ENCODE measurements at regions not wholly inside any gene's neighbourhood (a gene's known extent, or its start where the extent isn't known, plus 50 kb on each side); places are given as distances from the start of the nearest gene placed in this dataset.

DNA sequence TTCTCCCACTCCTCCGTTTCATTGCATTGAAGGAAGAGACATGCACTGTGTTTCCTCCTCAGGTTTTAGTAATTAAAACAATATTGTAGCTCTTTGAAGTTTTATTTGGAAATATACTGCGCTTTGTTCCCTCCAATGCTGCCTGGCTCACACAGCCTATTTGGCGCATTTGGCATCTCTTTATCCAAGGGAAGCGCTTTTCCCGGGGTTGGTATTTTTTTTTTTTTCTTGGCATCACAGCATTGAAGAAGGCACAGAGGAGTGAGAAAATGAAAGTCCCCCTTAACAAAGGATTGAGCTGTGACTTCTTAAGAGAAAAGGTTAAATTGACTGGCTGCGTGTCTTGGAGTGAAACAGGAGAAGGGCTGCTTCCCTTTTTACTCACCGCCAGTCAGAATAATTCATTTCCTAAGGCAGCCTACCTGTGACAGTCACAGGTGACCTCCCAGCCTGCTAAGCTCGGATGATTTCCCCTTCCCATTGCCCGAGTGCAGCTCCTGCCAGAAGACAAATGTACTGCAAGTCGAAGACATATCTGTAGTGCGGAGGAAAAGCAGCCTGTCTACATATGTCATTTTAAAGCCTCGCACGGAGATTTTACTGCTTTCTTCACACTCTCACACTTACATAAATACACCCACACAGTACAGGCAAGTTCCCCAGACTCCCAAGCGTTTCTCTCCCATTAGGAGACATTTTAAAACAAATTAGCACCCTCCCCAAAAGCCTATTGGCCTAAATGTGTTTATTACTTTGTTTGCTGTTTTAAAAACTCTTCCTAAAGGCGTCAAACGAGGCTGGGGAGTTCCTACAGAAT, 665.5 kb upstream of the ZNF608 start:
- POLR2A ChIA-PET: no interaction called here
- Histone ChIP-seq H3K27ac (ENCODE audit: low read length) (no peak overlapping the region), H3K4me3 (ENCODE audit: control insufficient read depth in 1 of 2, extremely low read depth in 1 of 2, low read length in 1 of 2) (no peak overlapping the region), H3K36me3 (ENCODE audit: control insufficient read depth in 2 of 2, extremely low read depth in 1 of 2, insufficient read depth in 1 of 2, low read length in 1 of 2) (no peaks in the 10 kb centered on the region), H3K4me1 (ENCODE audit: control insufficient read depth in 1 of 2, extremely low read depth in 1 of 2, insufficient read depth in 2 of 2, low read length in 2 of 2) (no peaks in the 10 kb centered on the region), H3K9me3 (no peaks in the 10 kb centered on the region), H3K27me3 (replicated peaks in 1 of 2; ENCODE audit: control insufficient read depth in 2 of 2, extremely low read depth in 1 of 2, insufficient read depth in 2 of 2, low read length in 1 of 2) (no peaks in the 10 kb centered on the region)
- DNase-seq: no peak
- ATAC-seq (replicated peaks in 1 of 4): no peak
- peaks cover 0 to 5% (median 0%) of the 10 kb centered on the region in 3 donors for H3K4me1 Mint-ChIP-seq
- WGBS (ENCODE audit: insufficient coverage): 59% methylated on average over 8 of the region's 16 CpGs
- H3K4me3 Mint-ChIP-seq: no peak overlapping the region
- CTCF ChIA-PET: no interaction called here
- no peaks in the 10 kb centered on the region for H3K36me3 Mint-ChIP-seq
- peaks cover 0 to 4% (median 4%) of the 10 kb centered on the region in 3 donors for H3K9me3 Mint-ChIP-seq
- no peak overlapping the region for H3K27ac Mint-ChIP-seq
- no peaks in the 10 kb centered on the region for H3K27me3 Mint-ChIP-seq

DNA sequence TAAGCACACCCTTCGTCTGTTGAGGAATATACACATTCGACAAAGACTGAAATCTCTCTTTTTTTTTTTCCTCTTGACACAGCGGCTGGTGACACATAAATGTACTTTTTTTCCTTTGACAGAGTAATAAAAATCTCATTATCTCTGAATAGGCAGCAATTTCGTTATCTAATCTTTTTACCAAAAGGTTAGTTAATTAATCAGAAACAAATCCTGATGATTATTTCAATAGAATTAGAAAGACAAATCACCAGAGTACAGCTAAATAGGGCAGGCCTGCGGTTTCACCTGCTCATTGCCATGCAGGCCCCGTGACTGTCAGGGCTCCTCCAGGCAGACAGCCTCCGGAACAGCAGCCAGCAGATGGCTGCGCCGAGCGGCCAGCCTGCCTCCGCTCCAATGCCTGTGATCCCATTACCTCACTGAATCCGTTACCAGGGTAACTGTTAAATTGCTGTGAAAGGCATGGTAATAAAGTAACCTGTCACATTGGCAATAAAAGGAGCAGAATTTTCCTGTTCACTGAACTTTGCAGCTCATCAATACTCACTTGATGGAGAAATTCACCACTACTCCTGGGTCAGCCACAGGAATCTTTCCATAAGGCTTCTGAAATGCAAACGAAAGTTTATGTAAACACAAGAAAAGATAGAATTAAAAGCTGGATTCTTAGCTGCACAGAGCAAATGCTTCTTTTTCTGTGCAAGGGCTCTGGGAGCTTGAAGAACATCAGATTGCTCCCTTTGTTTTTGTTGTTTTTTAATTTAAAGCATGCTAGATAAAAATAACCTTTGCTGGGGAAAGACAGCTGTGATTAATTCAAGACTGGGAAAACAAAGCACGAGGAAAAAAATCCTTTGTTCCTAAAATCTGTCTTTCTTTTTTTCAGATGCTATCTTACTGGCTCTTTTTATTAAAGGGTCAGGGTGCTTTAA, 666.4 kb upstream of the ZNF608 start:
- Mint-ChIP-seq H3K27me3 (no peaks in the 10 kb centered on the region), H3K27ac (no peak overlapping the region), H3K9me3 (peaks cover 0 to 4% (median 4%) of the 10 kb centered on the region in 3 donors), H3K4me3 (no peak overlapping the region), H3K36me3 (no peaks in the 10 kb centered on the region), H3K4me1 (peaks cover 0 to 5% (median 0%) of the 10 kb centered on the region in 3 donors)
- H3K27ac ChIP-seq (ENCODE audit: low read length): no peak overlapping the region
- ATAC-seq (replicated peaks in 1 of 4): no peak
- no peaks in the 10 kb centered on the region for H3K9me3 ChIP-seq
- no peaks in the 10 kb centered on the region for H3K36me3 ChIP-seq (ENCODE audit: control insufficient read depth in 2 of 2, extremely low read depth in 1 of 2, insufficient read depth in 1 of 2, low read length in 1 of 2)
- WGBS (ENCODE audit: insufficient coverage): 55% methylated on average over 6 of the region's 14 CpGs
- H3K27me3 ChIP-seq (replicated peaks in 1 of 2; ENCODE audit: control insufficient read depth in 2 of 2, extremely low read depth in 1 of 2, insufficient read depth in 2 of 2, low read length in 1 of 2): no peaks in the 10 kb centered on the region
- CTCF ChIA-PET: no interaction called here
- no peak overlapping the region for H3K4me3 ChIP-seq (ENCODE audit: control insufficient read depth in 1 of 2, extremely low read depth in 1 of 2, low read length in 1 of 2)
- POLR2A ChIA-PET: no interaction called here
- no peaks in the 10 kb centered on the region for H3K4me1 ChIP-seq (ENCODE audit: control insufficient read depth in 1 of 2, extremely low read depth in 1 of 2, insufficient read depth in 2 of 2, low read length in 2 of 2)
- no peak for DNase-seq

DNA sequence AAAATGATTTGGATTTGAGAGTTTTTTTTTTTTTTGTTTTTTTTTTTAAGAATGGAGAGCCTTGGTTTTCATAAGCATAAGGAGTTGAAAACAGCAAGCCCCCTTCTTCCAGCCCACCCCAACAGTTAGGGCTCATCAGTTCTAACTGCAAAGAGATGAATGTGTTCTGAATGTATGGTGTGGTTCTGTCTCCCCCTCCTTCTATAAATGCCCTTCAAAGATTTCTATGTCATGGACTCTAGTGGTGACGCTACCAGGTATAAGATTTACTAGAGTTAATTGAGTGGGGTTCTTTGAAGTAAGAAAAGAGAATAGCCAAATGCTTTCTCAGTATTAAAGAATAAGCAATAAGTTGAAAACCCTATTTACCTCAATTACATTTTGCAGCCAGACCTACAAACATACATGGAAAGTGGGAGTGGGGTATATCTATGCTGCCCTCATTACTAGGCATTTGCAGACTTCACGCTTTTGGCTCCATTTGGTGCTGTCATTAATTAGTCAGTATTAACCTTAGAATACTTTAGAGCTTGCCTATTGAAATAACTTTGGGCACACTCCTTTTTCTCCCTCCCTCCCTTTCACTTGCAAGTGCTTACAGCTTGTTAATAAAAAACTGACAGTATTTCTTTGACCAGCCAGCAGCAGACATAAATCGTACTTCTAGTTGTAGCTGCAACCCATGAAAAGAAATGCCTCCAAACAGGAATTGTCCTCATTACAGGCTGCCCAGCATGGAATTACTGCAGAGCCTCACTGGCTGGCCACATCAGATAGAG, 667.2 kb upstream of the ZNF608 start:
- Histone ChIP-seq H3K27ac (ENCODE audit: low read length) (no peak overlapping the region), H3K36me3 (ENCODE audit: control insufficient read depth in 2 of 2, extremely low read depth in 1 of 2, insufficient read depth in 1 of 2, low read length in 1 of 2) (no peaks in the 10 kb centered on the region), H3K9me3 (no peaks in the 10 kb centered on the region), H3K4me1 (ENCODE audit: control insufficient read depth in 1 of 2, extremely low read depth in 1 of 2, insufficient read depth in 2 of 2, low read length in 2 of 2) (no peaks in the 10 kb centered on the region), H3K4me3 (ENCODE audit: control insufficient read depth in 1 of 2, extremely low read depth in 1 of 2, low read length in 1 of 2) (no peak overlapping the region), H3K27me3 (replicated peaks in 1 of 2; ENCODE audit: control insufficient read depth in 2 of 2, extremely low read depth in 1 of 2, insufficient read depth in 2 of 2, low read length in 1 of 2) (no peaks in the 10 kb centered on the region)
- no peak for DNase-seq
- 91% methylated on average over 1 of the region's 3 CpGs for WGBS (ENCODE audit: insufficient coverage)
- H3K4me1 Mint-ChIP-seq: peaks cover 0 to 5% (median 0%) of the 10 kb centered on the region in 3 donors
- H3K27me3 Mint-ChIP-seq: no peaks in the 10 kb centered on the region
- no peak overlapping the region for H3K27ac Mint-ChIP-seq
- POLR2A ChIA-PET: no interaction called here
- H3K36me3 Mint-ChIP-seq: no peaks in the 10 kb centered on the region
- no peak overlapping the region for H3K4me3 Mint-ChIP-seq
- peaks cover 0 to 6% (median 4%) of the 10 kb centered on the region in 3 donors for H3K9me3 Mint-ChIP-seq
- CTCF ChIA-PET: no interaction called here
- no peak for ATAC-seq (replicated peaks in 1 of 4)

DNA sequence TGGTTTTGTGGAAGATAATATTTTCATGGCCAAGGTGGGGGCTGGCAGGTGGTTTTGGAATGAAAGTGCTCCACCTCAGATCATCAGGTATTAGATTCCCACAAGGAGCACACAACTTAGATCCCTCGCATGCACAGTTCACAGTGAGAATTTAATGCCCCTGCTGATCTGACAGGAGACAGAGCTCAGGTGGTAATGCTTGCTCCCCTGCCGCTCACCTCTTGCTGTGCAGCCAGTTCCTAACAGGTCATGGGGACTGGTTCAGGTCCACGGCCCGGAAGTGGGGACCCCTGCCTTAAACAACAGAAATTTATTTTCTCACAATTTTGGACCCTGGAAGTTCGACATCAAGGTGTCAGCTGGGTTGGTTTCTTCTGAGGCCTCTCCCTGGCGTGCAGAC, 668.7 kb upstream of the ZNF608 start:
- DNase-seq: no peak
- H3K4me3 Mint-ChIP-seq: no peak overlapping the region
- WGBS (ENCODE audit: insufficient coverage): 84% methylated on average over 4 of the region's 6 CpGs
- Histone ChIP-seq H3K27me3 (replicated peaks in 1 of 2; ENCODE audit: control insufficient read depth in 2 of 2, extremely low read depth in 1 of 2, insufficient read depth in 2 of 2, low read length in 1 of 2) (no peaks in the 10 kb centered on the region), H3K4me1 (ENCODE audit: control insufficient read depth in 1 of 2, extremely low read depth in 1 of 2, insufficient read depth in 2 of 2, low read length in 2 of 2) (no peaks in the 10 kb centered on the region), H3K4me3 (ENCODE audit: control insufficient read depth in 1 of 2, extremely low read depth in 1 of 2, low read length in 1 of 2) (no peak overlapping the region), H3K27ac (ENCODE audit: low read length) (no peak overlapping the region), H3K9me3 (no peaks in the 10 kb centered on the region), H3K36me3 (ENCODE audit: control insufficient read depth in 2 of 2, extremely low read depth in 1 of 2, insufficient read depth in 1 of 2, low read length in 1 of 2) (no peaks in the 10 kb centered on the region)
- no peaks in the 10 kb centered on the region for H3K36me3 Mint-ChIP-seq
- H3K27me3 Mint-ChIP-seq: no peaks in the 10 kb centered on the region
- peaks cover 0 to 5% (median 0%) of the 10 kb centered on the region in 3 donors for H3K4me1 Mint-ChIP-seq
- H3K27ac Mint-ChIP-seq: no peak overlapping the region
- ChIA-PET CTCF (no interaction called here), POLR2A (no interaction called here)
- H3K9me3 Mint-ChIP-seq: peaks cover 0 to 4% (median 3%) of the 10 kb centered on the region in 3 donors
- ATAC-seq (replicated peaks in 1 of 4): no peak

DNA sequence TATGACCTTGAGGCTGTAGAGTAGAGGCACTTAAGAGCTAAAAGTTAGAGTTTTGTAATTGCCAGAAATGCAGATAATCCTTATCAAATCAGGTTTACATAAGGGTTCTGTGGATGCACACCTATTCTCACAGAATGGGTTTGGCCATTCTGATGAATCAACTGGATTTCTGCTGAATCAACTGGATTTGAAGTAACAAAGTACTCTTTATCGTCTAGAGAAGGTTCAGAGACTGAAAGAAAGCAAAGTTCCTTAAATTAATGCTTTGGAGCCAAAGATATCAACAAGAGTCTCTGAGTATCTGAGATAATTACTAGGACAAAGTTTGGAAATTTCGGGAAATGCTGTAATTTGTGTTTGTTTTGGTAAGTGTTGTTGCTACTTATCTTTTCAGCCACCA, 669.6 kb upstream of the ZNF608 start:
- ChIA-PET CTCF (no interaction called here), POLR2A (no interaction called here)
- no peaks in the 10 kb centered on the region for H3K36me3 Mint-ChIP-seq
- DNase-seq (no peak), ATAC-seq (replicated peaks in 1 of 4) (no peak)
- Histone ChIP-seq H3K27ac (ENCODE audit: low read length) (no peak overlapping the region), H3K9me3 (no peaks in the 10 kb centered on the region), H3K4me1 (ENCODE audit: control insufficient read depth in 1 of 2, extremely low read depth in 1 of 2, insufficient read depth in 2 of 2, low read length in 2 of 2) (no peaks in the 10 kb centered on the region), H3K4me3 (ENCODE audit: control insufficient read depth in 1 of 2, extremely low read depth in 1 of 2, low read length in 1 of 2) (no peak overlapping the region), H3K36me3 (ENCODE audit: control insufficient read depth in 2 of 2, extremely low read depth in 1 of 2, insufficient read depth in 1 of 2, low read length in 1 of 2) (no peaks in the 10 kb centered on the region), H3K27me3 (replicated peaks in 1 of 2; ENCODE audit: control insufficient read depth in 2 of 2, extremely low read depth in 1 of 2, insufficient read depth in 2 of 2, low read length in 1 of 2) (no peaks in the 10 kb centered on the region)
- H3K27me3 Mint-ChIP-seq: no peaks in the 10 kb centered on the region
- no peak overlapping the region for H3K27ac Mint-ChIP-seq
- peaks cover 0 to 4% (median 3%) of the 10 kb centered on the region in 3 donors for H3K9me3 Mint-ChIP-seq
- H3K4me3 Mint-ChIP-seq: no peak overlapping the region
- H3K4me1 Mint-ChIP-seq: peaks cover 0 to 5% (median 0%) of the 10 kb centered on the region in 3 donors
- no CpG with 5 or more reads among the region's 2 CpGs for WGBS (ENCODE audit: insufficient coverage)

DNA sequence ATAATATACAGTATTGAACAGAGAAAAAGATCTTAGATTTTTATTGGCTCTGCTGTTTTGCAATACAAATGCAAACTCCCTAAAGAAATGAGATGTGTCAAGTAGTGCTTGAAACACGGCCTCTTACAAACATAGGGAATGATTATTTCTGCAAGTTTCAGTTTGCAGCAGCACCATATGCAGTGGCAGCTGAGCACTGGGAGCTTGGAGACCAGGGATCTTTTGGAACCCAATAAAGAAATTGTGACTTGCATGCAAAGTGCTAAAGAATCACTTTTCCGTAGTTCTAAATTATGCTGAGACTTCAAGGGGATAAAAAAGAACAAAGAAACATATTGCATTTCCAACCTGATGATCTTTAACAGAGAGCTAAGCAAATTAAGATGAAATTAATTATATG, 674.6 kb upstream of the ZNF608 start:
- WGBS (ENCODE audit: insufficient coverage): no CpG with 5 or more reads among the region's 2 CpGs
- CTCF ChIA-PET: no interaction called here
- H3K4me1 ChIP-seq (ENCODE audit: control insufficient read depth in 1 of 2, extremely low read depth in 1 of 2, insufficient read depth in 2 of 2, low read length in 2 of 2): no peaks in the 10 kb centered on the region
- H3K27ac ChIP-seq (ENCODE audit: low read length): no peak overlapping the region
- H3K27ac Mint-ChIP-seq: no peak overlapping the region
- H3K4me3 Mint-ChIP-seq: no peak overlapping the region
- no peaks in the 10 kb centered on the region for H3K9me3 ChIP-seq
- no peaks in the 10 kb centered on the region for H3K27me3 Mint-ChIP-seq
- DNase-seq: no peak
- no peak overlapping the region for H3K4me3 ChIP-seq (ENCODE audit: control insufficient read depth in 1 of 2, extremely low read depth in 1 of 2, low read length in 1 of 2)
- POLR2A ChIA-PET: no interaction called here
- ATAC-seq (replicated peaks in 1 of 4): no peak
- H3K36me3 ChIP-seq (ENCODE audit: control insufficient read depth in 2 of 2, extremely low read depth in 1 of 2, insufficient read depth in 1 of 2, low read length in 1 of 2): no peaks in the 10 kb centered on the region
- H3K9me3 Mint-ChIP-seq: peaks cover 0 to 5% (median 0%) of the 10 kb centered on the region in 3 donors
- H3K36me3 Mint-ChIP-seq: no peaks in the 10 kb centered on the region
- no peaks in the 10 kb centered on the region for H3K27me3 ChIP-seq (replicated peaks in 1 of 2; ENCODE audit: control insufficient read depth in 2 of 2, extremely low read depth in 1 of 2, insufficient read depth in 2 of 2, low read length in 1 of 2)
- no peaks in the 10 kb centered on the region for H3K4me1 Mint-ChIP-seq

Measured in T-cell (primary cell).